ENCODE measurements at regions not wholly inside any gene's neighbourhood (a gene's known extent, or its start where the extent isn't known, plus 50 kb on each side); places are given as distances from the start of the nearest gene placed in this dataset.
"Not testable (repeated sequence)": the region's sequence is repeated elsewhere in the genome, so short reads cannot be mapped to it uniquely, and the experiment has no call there.

GRCh38 chr12:131321988-131322387, 368.3 kb downstream of the ADGRD1 start:
- H3K27me3 ChIP-seq (ENCODE audit: control insufficient read depth in 2 of 2, insufficient read depth in 2 of 2, low read length in 2 of 2) = no peaks in the 10 kb centered on the region
- ATAC-seq = no peak
- no peak for FAIRE-seq
- no TSS peak for BruUV-seq (replicated peaks)
- CTCF ChIA-PET (ENCODE audit: low intra/inter-chr PET ratio) = no interaction called here
- no peaks in the 10 kb centered on the region for H3K9me1 ChIP-seq (ENCODE audit: control insufficient read depth, insufficient read depth, low read length)
- no peaks in the 10 kb centered on the region for H3K79me2 ChIP-seq (ENCODE audit: control insufficient read depth, insufficient read depth, low read length)
- peaks cover 2% of the 10 kb centered on the region; the same call in 1 of the 2 replicates for H3K9me3 ChIP-seq (replicated peaks; ENCODE audit: control insufficient read depth, insufficient read depth, low read depth, low read length)
- no peak for DNase-seq (ENCODE audit: extremely low read depth in 1 of 4, low spot score in 3 of 4)
- H4K20me1 ChIP-seq (replicated peaks; ENCODE audit: control insufficient read depth, insufficient read depth, low read length) = no peaks in the 10 kb centered on the region
- no peaks in the 10 kb centered on the region for H3K4me1 ChIP-seq (replicated peaks in 1 of 2; ENCODE audit: control insufficient read depth in 2 of 2, insufficient read depth in 2 of 2, low read length in 2 of 2)
- no peak overlapping the region for H3K4me3 ChIP-seq
- intact Hi-C loops (cut with micrococcal nuclease) = loop anchor here (10.0 kb wide), 1 partner anchor 133 kb away; no protein-coding TSS in a partner anchor
- no peak overlapping the region for H2AFZ ChIP-seq (ENCODE audit: low read depth, low read length)
- no peak overlapping the region for H3K9ac ChIP-seq (ENCODE audit: insufficient read depth in 1 of 2, low read depth in 2 of 2, low read length in 2 of 2)
- no peak overlapping the region for H3K4me2 ChIP-seq (ENCODE audit: insufficient read depth, low read length)
- H3K36me3 ChIP-seq (ENCODE audit: control insufficient read depth, insufficient read depth, low read length) = no peaks in the 10 kb centered on the region
- no peak for TF ChIP-seq RBM34 (IDR thresholded peaks at IDR 0.05; ENCODE audit: borderline replicate concordance, insufficient read depth, low read length)
- peak; percentile 71 for TF ChIP-seq ZFP36 (IDR thresholded peaks at IDR 0.05; ENCODE audit: low read depth, low read length, partially characterized antibody)
- POLR2A ChIA-PET = no interaction called here
- in situ Hi-C loops (cut with MboI) = no loop called here
- no peak overlapping the region for H3K27ac ChIP-seq (ENCODE audit: extremely low read depth, low read depth, low read length)

GRCh38 chr12:131322460-131322859, 368.8 kb downstream of the ADGRD1 start:
- FAIRE-seq; H3K9me3 ChIP-seq (replicated peaks; ENCODE audit: control insufficient read depth, insufficient read depth, low read depth, low read length); H3K4me2 ChIP-seq (ENCODE audit: insufficient read depth, low read length); BruUV-seq (replicated peaks); H3K79me2 ChIP-seq (ENCODE audit: control insufficient read depth, insufficient read depth, low read length); H3K9ac ChIP-seq (ENCODE audit: insufficient read depth in 1 of 2, low read depth in 2 of 2, low read length in 2 of 2); CTCF ChIA-PET (ENCODE audit: low intra/inter-chr PET ratio); in situ Hi-C loops (cut with MboI); H3K9me1 ChIP-seq (ENCODE audit: control insufficient read depth, insufficient read depth, low read length); H4K20me1 ChIP-seq (replicated peaks; ENCODE audit: control insufficient read depth, insufficient read depth, low read length); H3K4me3 ChIP-seq; H3K27ac ChIP-seq (ENCODE audit: extremely low read depth, low read depth, low read length); H3K27me3 ChIP-seq (ENCODE audit: control insufficient read depth in 2 of 2, insufficient read depth in 2 of 2, low read length in 2 of 2); H3K4me1 ChIP-seq (replicated peaks in 1 of 2; ENCODE audit: control insufficient read depth in 2 of 2, insufficient read depth in 2 of 2, low read length in 2 of 2); H2AFZ ChIP-seq (ENCODE audit: low read depth, low read length); H3K36me3 ChIP-seq (ENCODE audit: control insufficient read depth, insufficient read depth, low read length); ATAC-seq; DNase-seq (ENCODE audit: extremely low read depth in 1 of 4, low spot score in 3 of 4): not testable (repeated sequence)
- intact Hi-C loops (cut with micrococcal nuclease) = loop anchor here (10.0 kb wide), 1 partner anchor 132 kb away; no protein-coding TSS in a partner anchor
- 6% methylated on average over 3 of the region's 3 CpGs for WGBS (ENCODE audit: insufficient coverage, low coverage, missing lambda C conversion rate)
- TF ChIP-seq ZNF316 (IDR thresholded peaks at IDR 0.05) (peak; percentile 77), C11orf30 (IDR thresholded peaks at IDR 0.05; ENCODE audit: low read depth) (peak; percentile 39; the same call in 1 of the 2 replicates)
- POLR2A ChIA-PET = interaction anchor here (0.6 kb wide), 1 partner anchor 9 kb away, joined by 3 read pairs; no protein-coding TSS in a partner anchor
